ENCODE measurements at regions not wholly inside any gene's neighbourhood (a gene's known extent, or its start where the extent isn't known, plus 50 kb on each side); places are given as distances from the start of the nearest gene placed in this dataset.

DNA sequence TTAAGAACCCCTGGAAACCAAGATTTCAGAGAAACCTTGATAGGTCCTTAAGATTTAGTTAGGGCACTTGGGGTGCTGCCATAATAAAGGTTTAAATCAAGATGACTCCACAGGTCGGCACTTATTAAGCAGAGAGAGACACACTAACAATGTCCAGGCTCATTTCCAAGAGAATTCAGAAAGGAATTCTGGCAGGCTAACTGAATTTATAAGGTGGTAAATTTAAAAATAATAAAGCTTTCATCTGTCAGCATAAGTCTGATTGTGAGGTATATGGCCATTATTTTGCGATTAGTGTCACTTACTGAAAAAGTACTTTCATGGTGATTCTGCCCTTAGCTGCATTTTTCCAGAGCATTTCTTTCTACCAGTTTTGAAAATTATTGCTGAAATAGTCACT is 472.7 kb downstream of the ARAP2 start:
- Mint-ChIP-seq H3K4me3 (no peak overlapping the region), H3K36me3 (no peaks in the 10 kb centered on the region), H3K27me3 (ENCODE audit: low read depth in 3 of 3) (no peaks in the 10 kb centered on the region), H3K4me1 (no peaks in the 10 kb centered on the region), H3K27ac (no peak overlapping the region), H3K9me3 (peaks cover 0 to 6% (median 2%) of the 10 kb centered on the region in 7 donors)
- Histone ChIP-seq H3K9ac (ENCODE audit: insufficient read depth, low read length, poor library complexity, severe bottlenecking) (no peak overlapping the region), H3K4me1 (ENCODE audit: control insufficient read depth in 1 of 2, insufficient read depth in 2 of 2, low read length in 2 of 2) (no peaks in the 10 kb centered on the region), H3K27me3 (ENCODE audit: control insufficient read depth in 2 of 2, insufficient read depth in 2 of 2, low read length in 2 of 2) (no peaks in the 10 kb centered on the region), H2AFZ (ENCODE audit: insufficient read depth, low read depth, low read length, poor library complexity, severe bottlenecking) (no peak overlapping the region), H4K20me1 (ENCODE audit: insufficient read depth, low read length) (no peaks in the 10 kb centered on the region), H3K4me2 (replicated peaks; ENCODE audit: extremely low read depth, low read length, poor library complexity, severe bottlenecking) (no peak overlapping the region), H3K27ac (ENCODE audit: low read depth in 1 of 2, low read length in 2 of 2) (no peak overlapping the region), H3K36me3 (replicated peaks in 1 of 2; ENCODE audit: control insufficient read depth in 1 of 2, insufficient read depth in 2 of 2, low read length in 2 of 2) (no peaks in the 10 kb centered on the region), H3K79me2 (ENCODE audit: insufficient read depth, low read length) (no peaks in the 10 kb centered on the region), H3K9me3 (replicated peaks in 1 of 2; ENCODE audit: control insufficient read depth in 1 of 2, insufficient read depth in 1 of 2, low read length in 2 of 2) (peaks cover 0 to 3% of the 10 kb centered on the region in 2 donors), H3K4me3 (replicated peaks in 1 of 3; ENCODE audit: low read depth in 2 of 3, low read length in 3 of 3) (no peak overlapping the region)
- no peak for TF ChIP-seq CTCF (IDR thresholded peaks at IDR 0.05)
- WGBS (ENCODE audit: insufficient coverage) = no CpG with 5 or more reads among the region's 2 CpGs
- intact Hi-C loops (cut with micrococcal nuclease) = no loop called here
- DNase-seq = no peak

GRCh38 chr4:35772291-35772690 is 472.0 kb downstream of the ARAP2 start:
- H3K27ac ChIP-seq (ENCODE audit: low read depth in 1 of 2, low read length in 2 of 2) = no peak overlapping the region
- no peaks in the 10 kb centered on the region for H3K36me3 Mint-ChIP-seq
- H3K9me3 Mint-ChIP-seq = peaks cover 0 to 6% (median 2%) of the 10 kb centered on the region in 7 donors
- H3K9me3 ChIP-seq (replicated peaks in 1 of 2; ENCODE audit: control insufficient read depth in 1 of 2, insufficient read depth in 1 of 2, low read length in 2 of 2) = peaks cover 0 to 3% of the 10 kb centered on the region in 2 donors
- TF ChIP-seq CTCF (IDR thresholded peaks at IDR 0.05) = no peak
- intact Hi-C loops (cut with micrococcal nuclease) = no loop called here
- no peaks in the 10 kb centered on the region for H3K79me2 ChIP-seq (ENCODE audit: insufficient read depth, low read length)
- H3K27me3 ChIP-seq (ENCODE audit: control insufficient read depth in 2 of 2, insufficient read depth in 2 of 2, low read length in 2 of 2) = no peaks in the 10 kb centered on the region
- no peaks in the 10 kb centered on the region for H3K27me3 Mint-ChIP-seq (ENCODE audit: low read depth in 3 of 3)
- no peak overlapping the region for H3K27ac Mint-ChIP-seq
- H3K9ac ChIP-seq (ENCODE audit: insufficient read depth, low read length, poor library complexity, severe bottlenecking) = no peak overlapping the region
- no peaks in the 10 kb centered on the region for H3K4me1 Mint-ChIP-seq
- H2AFZ ChIP-seq (ENCODE audit: insufficient read depth, low read depth, low read length, poor library complexity, severe bottlenecking) = no peak overlapping the region
- H3K4me1 ChIP-seq (ENCODE audit: control insufficient read depth in 1 of 2, insufficient read depth in 2 of 2, low read length in 2 of 2) = no peaks in the 10 kb centered on the region
- H3K4me3 Mint-ChIP-seq = no peak overlapping the region
- H3K36me3 ChIP-seq (replicated peaks in 1 of 2; ENCODE audit: control insufficient read depth in 1 of 2, insufficient read depth in 2 of 2, low read length in 2 of 2) = no peaks in the 10 kb centered on the region
- no peak overlapping the region for H3K4me2 ChIP-seq (replicated peaks; ENCODE audit: extremely low read depth, low read length, poor library complexity, severe bottlenecking)
- no peak overlapping the region for H3K4me3 ChIP-seq (replicated peaks in 1 of 3; ENCODE audit: low read depth in 2 of 3, low read length in 3 of 3)
- WGBS (ENCODE audit: insufficient coverage) = no CpG with 5 or more reads among the region's 2 CpGs
- no peak for DNase-seq
- H4K20me1 ChIP-seq (ENCODE audit: insufficient read depth, low read length) = no peaks in the 10 kb centered on the region
